ENCODE measurements at regions not wholly inside any gene's neighbourhood (a gene's known extent, or its start where the extent isn't known, plus 50 kb on each side); places are given as distances from the start of the nearest gene placed in this dataset.

- TF ChIP-seq, protein P1, sequence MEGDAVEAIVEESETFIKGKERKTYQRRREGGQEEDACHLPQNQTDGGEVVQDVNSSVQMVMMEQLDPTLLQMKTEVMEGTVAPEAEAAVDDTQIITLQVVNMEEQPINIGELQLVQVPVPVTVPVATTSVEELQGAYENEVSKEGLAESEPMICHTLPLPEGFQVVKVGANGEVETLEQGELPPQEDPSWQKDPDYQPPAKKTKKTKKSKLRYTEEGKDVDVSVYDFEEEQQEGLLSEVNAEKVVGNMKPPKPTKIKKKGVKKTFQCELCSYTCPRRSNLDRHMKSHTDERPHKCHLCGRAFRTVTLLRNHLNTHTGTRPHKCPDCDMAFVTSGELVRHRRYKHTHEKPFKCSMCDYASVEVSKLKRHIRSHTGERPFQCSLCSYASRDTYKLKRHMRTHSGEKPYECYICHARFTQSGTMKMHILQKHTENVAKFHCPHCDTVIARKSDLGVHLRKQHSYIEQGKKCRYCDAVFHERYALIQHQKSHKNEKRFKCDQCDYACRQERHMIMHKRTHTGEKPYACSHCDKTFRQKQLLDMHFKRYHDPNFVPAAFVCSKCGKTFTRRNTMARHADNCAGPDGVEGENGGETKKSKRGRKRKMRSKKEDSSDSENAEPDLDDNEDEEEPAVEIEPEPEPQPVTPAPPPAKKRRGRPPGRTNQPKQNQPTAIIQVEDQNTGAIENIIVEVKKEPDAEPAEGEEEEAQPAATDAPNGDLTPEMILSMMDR (IDR thresholded peaks at IDR 0.05): no peak
- TF ChIP-seq POLR2A (IDR thresholded peaks at IDR 0.05): no peak
Measured at GRCh38 chr13:20311022-20311421, 78.9 kb upstream of the GJB6 start.

All from Peyer's patch (tissue), 4 donors.